Heart right ventricle (tissue), 16 donors: ENCODE measurements at regions not wholly inside any gene's neighbourhood (a gene's known extent, or its start where the extent isn't known, plus 50 kb on each side); places are given as distances from the start of the nearest gene placed in this dataset.

ENCODE experiments used
- ATAC-seq, 8 donors: fragments of 200-7000 bp; cut with Tn5 transposase; one replicate each; pipeline ENCODE4 v1.9.1; 2020; ENCODE audit warnings: mild to moderate bottlenecking in 8 of 8, moderate library complexity in 8 of 8, moderate number of reproducible peaks in 1 of 8
- DNase-seq, 2 donors: peaks; one replicate each; pipeline ENCODE4 v3.0.0-alpha.2; 2020
- H3K27ac ChIP-seq, 10 donors: fragments of 200-600 bp; sonication (generic) in 2 of 10; one replicate each; pipeline versions ENCODE4 v1.5.0 to v1.8.0; 2020 to 2022; ENCODE audit warnings: mild to moderate bottlenecking in 3 of 10
- H3K27me3 ChIP-seq, 7 donors: fragments of 200-600 bp; one replicate each; pipeline ENCODE4 v1.8.0; 2021 to 2022; ENCODE audit warnings: mild to moderate bottlenecking in 2 of 7
- H3K36me3 ChIP-seq, 9 donors: fragments of 200-600 bp; sonication (generic) in 1 of 9; one replicate each; pipeline versions ENCODE4 v1.5.0 to v1.8.0; 2020 to 2022; ENCODE audit warnings: mild to moderate bottlenecking in 2 of 9
- H3K4me1 ChIP-seq, 9 donors: fragments of 200-600 bp; sonication (generic) in 1 of 9; one replicate each; pipeline versions ENCODE4 v1.5.0 to v1.8.0; 2020 to 2022; ENCODE audit warnings: mild to moderate bottlenecking in 4 of 9
- H3K4me3 ChIP-seq, 10 donors: fragments of 200-600 bp; sonication (generic) in 2 of 10; one replicate each; pipeline versions ENCODE4 v1.5.0 to v1.8.0; 2020 to 2022; ENCODE audit warnings: mild to moderate bottlenecking in 7 of 10, moderate library complexity in 2 of 10
- H3K9me3 ChIP-seq, 11 donors: fragments of 200-600 bp in 10 of 11; sonication (generic) in 2 of 11; one replicate each; pipeline versions ENCODE4 v1.5.0 to v1.8.0; 2013 to 2022; ENCODE audit warnings: mild to moderate bottlenecking in 2 of 11, control low read depth in 1 of 11, moderate library complexity in 1 of 11
- WGBS, 2 donors: extraction: QIAGEN DNeasy Blood & Tissue Kit; methylation state at CpG; one replicate each; pipeline ENCODE4 v1.1.7; 2013; ENCODE audit warnings: inconsistent platforms in 1 of 2; 5-methylcytosine and 5-hydroxymethylcytosine counted together
- intact Hi-C, 10 donors: fragments of 100-400 bp; cut with DNase I; formaldehyde crosslinking; loops; one replicate each; pipeline versions ENCODE4 v1.11.1 to v1.14.2; 2022
- TF ChIP-seq, protein P1 (sequence below), 9 donors: fragments of 200-600 bp; sonication (generic) in 2 of 9; IDR thresholded peaks; one replicate each; pipeline versions ENCODE4 v1.5.0 to v1.8.0; 2021 to 2022; ENCODE audit warnings: antibody characterized with exemption in 9 of 9, mild to moderate bottlenecking in 5 of 9, moderate library complexity in 1 of 9
- donor health status: Arrhythmogenic right ventricular cardiomyopathy.
- donor health status: ischemic (EF 13 %, LVEDD 7.1; RV severe dilation, severe dysfunction).
- donor health status: healthy with polysubstance abuse.
- donor health status: DM: no; HTN: yes; CAD: no.
- donor health status: DM: no; HTN: no; CAD: no.
- donor health status: ischemic (EF 25% LVEDD 6.9; RV normal size, moderate dysfunction).
- donor health status: ischemic (EF 25% LVEDD 5.7; RV mildly dilated, moderate dysfunction).
- donor health status: healthy.
- donor health status: DM: yes; HTN: yes; CAD: no.
- donor health status: Ischemic cardiomyopathy.
- donor health status: ischemic (EF 35%, LVEDD 5.7; RV mildly dilated, moderate dysfunction).
- donor health status: nonischemic (EF 11% LVEDD 7.7; RV severe dilation, severe dysfunction).
- donor health status: DM: yes; HTN: yes; CAD: no.
- donor health status: PGD.
- donor health status: ischemic (EF 29% LVEDD 5.4; RV normal size, mild dysfunction).
- donor health status: nonischemic (EF 23%, LVEDD 6.1; RV moderate dilation, normal function).

DNA sequence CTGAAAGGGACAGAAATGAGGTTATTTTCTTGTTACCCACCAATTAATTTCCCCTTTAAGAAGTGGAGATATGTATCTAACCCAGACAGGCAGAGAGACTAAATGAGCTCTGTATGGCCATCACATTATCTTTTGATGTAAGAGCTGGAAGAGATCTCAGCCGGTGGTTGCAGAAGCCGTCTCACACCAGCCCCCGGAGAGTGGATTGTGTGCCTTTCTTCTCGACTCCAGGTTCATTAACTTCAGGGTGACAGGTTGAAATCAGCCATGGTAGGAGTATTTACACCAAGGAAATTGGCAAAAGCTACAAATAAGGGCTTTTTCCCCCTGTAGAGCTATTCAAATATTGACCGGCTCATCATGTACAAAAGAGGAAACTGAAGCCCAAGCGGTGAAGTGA lies 580.3 kb upstream of the CADM1 start:
- no peaks in the 10 kb centered on the region for H3K36me3 ChIP-seq
- no peaks in the 10 kb centered on the region for H3K9me3 ChIP-seq
- intact Hi-C loops: no loop called here
- no peak overlapping the region for H3K4me3 ChIP-seq
- DNase-seq: no peak
- TF ChIP-seq, protein P1, sequence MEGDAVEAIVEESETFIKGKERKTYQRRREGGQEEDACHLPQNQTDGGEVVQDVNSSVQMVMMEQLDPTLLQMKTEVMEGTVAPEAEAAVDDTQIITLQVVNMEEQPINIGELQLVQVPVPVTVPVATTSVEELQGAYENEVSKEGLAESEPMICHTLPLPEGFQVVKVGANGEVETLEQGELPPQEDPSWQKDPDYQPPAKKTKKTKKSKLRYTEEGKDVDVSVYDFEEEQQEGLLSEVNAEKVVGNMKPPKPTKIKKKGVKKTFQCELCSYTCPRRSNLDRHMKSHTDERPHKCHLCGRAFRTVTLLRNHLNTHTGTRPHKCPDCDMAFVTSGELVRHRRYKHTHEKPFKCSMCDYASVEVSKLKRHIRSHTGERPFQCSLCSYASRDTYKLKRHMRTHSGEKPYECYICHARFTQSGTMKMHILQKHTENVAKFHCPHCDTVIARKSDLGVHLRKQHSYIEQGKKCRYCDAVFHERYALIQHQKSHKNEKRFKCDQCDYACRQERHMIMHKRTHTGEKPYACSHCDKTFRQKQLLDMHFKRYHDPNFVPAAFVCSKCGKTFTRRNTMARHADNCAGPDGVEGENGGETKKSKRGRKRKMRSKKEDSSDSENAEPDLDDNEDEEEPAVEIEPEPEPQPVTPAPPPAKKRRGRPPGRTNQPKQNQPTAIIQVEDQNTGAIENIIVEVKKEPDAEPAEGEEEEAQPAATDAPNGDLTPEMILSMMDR (IDR thresholded peaks at IDR 0.05): no peak
- no peak overlapping the region for H3K27ac ChIP-seq
- H3K27me3 ChIP-seq: peaks cover 0 to 39% (median 22%) of the 10 kb centered on the region in 7 donors
- WGBS, 2 donors: 70 to 74% methylated on average over 6 of the region's 6 CpGs
- no peak for ATAC-seq
- H3K4me1 ChIP-seq: no peaks in the 10 kb centered on the region

DNA sequence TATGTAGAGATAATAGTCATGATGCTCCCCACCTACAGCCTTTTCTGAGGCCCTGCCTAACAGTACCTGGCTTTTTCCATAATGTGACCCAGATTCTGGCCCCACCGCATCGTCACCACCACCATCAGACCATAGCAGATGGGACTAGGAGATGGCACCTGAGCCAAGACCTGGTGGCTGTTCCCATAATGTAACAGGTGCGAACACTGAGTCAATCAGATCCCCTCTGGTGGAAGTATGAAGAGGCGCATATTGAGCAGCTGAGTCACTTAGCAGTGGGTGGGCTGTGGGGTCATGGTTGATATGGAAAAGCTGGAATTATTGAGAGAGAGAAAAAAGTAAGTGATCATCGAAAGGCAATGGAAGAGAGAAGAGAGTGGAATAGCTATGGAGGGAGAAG lies 578.0 kb upstream of the CADM1 start:
- WGBS, 2 donors: 95 to 97% methylated on average over 5 of the region's 5 CpGs
- intact Hi-C loops: no loop called here
- Histone ChIP-seq H3K27ac (no peak overlapping the region), H3K4me3 (no peak overlapping the region), H3K9me3 (no peaks in the 10 kb centered on the region), H3K27me3 (peaks cover 0 to 50% (median 25%) of the 10 kb centered on the region in 7 donors), H3K4me1 (no peaks in the 10 kb centered on the region), H3K36me3 (no peaks in the 10 kb centered on the region)
- ATAC-seq: no peak
- TF ChIP-seq, protein P1 (IDR thresholded peaks at IDR 0.05): no peak
- DNase-seq: no peak

DNA sequence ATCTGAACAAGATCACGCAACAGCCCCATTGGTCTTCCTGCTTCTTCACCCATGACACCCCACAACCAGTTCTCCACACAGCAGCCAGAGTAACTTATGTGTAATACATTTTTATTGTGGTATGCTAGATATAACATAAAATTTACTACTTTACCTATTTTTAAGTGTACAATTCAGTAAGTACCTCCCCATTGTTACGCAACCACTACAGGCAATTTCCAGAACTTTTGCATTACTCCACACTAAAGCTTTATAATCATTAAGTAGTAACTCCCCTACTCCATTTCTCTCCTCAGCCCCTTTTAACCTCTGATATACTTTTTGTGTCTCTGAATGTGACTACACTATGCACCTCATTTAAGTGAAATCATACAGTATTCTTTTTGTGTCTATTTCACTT lies 575.4 kb upstream of the CADM1 start:
- WGBS, 2 donors: 93 to 100% methylated on average over 2 of the region's 2 CpGs
- intact Hi-C loops: no loop called here
- DNase-seq (no peak), ATAC-seq (no peak)
- Histone ChIP-seq H3K9me3 (no peaks in the 10 kb centered on the region), H3K27me3 (peaks cover 0 to 55% (median 26%) of the 10 kb centered on the region in 7 donors), H3K4me3 (no peak overlapping the region), H3K27ac (no peak overlapping the region), H3K4me1 (peaks cover 0 to 4% (median 0%) of the 10 kb centered on the region in 9 donors), H3K36me3 (no peaks in the 10 kb centered on the region)
- TF ChIP-seq, protein P1 (IDR thresholded peaks at IDR 0.05): no peak

DNA sequence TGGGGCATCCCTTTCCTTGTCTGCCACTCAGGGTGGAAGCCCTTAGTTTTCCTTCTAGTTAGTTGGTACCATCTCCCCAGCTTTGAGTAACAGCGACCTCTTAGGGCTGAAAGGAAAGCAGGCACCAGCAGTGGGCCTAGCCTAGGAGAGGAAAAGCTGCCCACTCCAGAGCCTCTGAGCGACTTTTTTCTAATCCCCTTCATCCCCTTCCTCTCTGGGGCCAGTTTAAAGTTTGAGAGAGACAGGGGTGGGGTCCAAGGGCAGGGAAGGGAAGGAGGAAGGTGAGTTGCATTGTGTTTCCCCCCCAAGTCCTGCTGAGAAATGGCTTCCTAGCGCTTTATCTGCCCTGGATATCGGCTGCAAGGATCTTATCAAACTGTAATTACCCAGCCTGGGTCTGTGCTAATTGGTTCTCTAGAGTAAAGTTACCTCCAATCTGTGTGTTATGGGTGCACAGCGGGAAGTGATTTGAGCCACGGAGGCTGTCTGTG lies 573.9 kb upstream of the CADM1 start:
- Histone ChIP-seq H3K4me3 (no peak overlapping the region), H3K27me3 (peaks cover 0 to 51% (median 22%) of the 10 kb centered on the region in 7 donors), H3K9me3 (no peaks in the 10 kb centered on the region), H3K27ac (no peak overlapping the region), H3K36me3 (no peaks in the 10 kb centered on the region), H3K4me1 (peaks cover 0 to 12% (median 0%) of the 10 kb centered on the region in 9 donors)
- ATAC-seq: no peak
- intact Hi-C loops: no loop called here
- DNase-seq: no peak
- TF ChIP-seq, protein P1 (IDR thresholded peaks at IDR 0.05): peak in 2 of 9 donors; percentile 17 to 35
- WGBS, 2 donors: 56 to 58% methylated on average over 6 of the region's 6 CpGs
